ENCODE measurements at regions not wholly inside any gene's neighbourhood (a gene's known extent, or its start where the extent isn't known, plus 50 kb on each side); places are given as distances from the start of the nearest gene placed in this dataset.

DNA sequence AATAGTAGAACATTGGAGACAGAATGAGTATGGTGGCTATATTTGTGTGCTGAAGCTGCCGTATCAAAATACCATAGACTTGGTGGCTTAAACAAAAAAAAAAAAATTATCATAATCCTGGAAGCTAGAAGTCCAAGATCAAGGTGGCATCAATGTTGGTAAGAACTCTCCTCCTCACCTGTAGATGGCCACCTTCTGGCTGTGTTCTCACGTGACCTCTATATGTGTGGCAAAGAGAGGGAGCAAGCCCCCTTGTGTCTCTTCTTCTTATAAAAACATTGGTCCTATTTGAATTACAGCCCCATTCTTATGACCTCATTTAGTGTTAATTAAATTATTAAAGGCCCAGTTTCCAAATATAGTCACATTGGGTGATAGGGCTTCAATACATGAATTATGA is 1640.9 kb upstream of the PCDH7 start:
- TF ChIP-seq, protein P1, sequence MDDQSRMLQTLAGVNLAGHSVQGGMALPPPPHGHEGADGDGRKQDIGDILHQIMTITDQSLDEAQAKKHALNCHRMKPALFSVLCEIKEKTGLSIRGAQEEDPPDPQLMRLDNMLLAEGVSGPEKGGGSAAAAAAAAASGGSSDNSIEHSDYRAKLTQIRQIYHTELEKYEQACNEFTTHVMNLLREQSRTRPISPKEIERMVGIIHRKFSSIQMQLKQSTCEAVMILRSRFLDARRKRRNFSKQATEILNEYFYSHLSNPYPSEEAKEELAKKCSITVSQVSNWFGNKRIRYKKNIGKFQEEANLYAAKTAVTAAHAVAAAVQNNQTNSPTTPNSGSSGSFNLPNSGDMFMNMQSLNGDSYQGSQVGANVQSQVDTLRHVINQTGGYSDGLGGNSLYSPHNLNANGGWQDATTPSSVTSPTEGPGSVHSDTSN (IDR thresholded peaks at IDR 0.05), result no peak
- TF ChIP-seq, protein P2, sequence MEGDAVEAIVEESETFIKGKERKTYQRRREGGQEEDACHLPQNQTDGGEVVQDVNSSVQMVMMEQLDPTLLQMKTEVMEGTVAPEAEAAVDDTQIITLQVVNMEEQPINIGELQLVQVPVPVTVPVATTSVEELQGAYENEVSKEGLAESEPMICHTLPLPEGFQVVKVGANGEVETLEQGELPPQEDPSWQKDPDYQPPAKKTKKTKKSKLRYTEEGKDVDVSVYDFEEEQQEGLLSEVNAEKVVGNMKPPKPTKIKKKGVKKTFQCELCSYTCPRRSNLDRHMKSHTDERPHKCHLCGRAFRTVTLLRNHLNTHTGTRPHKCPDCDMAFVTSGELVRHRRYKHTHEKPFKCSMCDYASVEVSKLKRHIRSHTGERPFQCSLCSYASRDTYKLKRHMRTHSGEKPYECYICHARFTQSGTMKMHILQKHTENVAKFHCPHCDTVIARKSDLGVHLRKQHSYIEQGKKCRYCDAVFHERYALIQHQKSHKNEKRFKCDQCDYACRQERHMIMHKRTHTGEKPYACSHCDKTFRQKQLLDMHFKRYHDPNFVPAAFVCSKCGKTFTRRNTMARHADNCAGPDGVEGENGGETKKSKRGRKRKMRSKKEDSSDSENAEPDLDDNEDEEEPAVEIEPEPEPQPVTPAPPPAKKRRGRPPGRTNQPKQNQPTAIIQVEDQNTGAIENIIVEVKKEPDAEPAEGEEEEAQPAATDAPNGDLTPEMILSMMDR (IDR thresholded peaks at IDR 0.05), result no peak

Measured in SK-N-SH (cell line).